ENCODE measurements at regions not wholly inside any gene's neighbourhood (a gene's known extent, or its start where the extent isn't known, plus 50 kb on each side); places are given as distances from the start of the nearest gene placed in this dataset.

DNA sequence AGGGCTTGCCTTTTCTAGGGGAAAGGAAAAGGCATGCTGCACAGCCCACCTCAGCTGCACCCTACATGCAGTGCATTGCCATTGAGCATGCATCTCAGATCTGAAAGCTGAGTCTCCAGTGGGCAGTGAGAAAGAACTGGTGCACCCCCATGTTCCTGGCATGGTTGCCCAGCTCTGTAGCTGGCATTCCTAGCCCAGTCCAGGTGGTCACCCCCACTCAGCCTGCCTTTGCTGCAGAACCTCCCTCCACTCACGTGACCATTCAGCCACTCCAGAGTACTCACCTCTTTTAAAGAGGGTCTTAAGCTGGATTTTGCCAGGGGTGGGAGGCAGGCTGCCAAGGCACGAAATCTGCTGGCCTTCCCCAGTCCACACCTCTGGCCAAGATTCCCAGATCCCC is 208.6 kb upstream of the TOPAZ1 start:
- TF ChIP-seq EP300 (conservative IDR thresholded peaks at IDR 0.05; ENCODE audit: poor library complexity, severe bottlenecking) (no peak), MXI1 (conservative IDR thresholded peaks at IDR 0.05; ENCODE audit: poor library complexity, severe bottlenecking) (no peak), EZH2 (IDR thresholded peaks at IDR 0.05; ENCODE audit: borderline replicate concordance, insufficient read depth, low read length, poor library complexity, severe bottlenecking) (no peak), SMC3 (conservative IDR thresholded peaks at IDR 0.05; ENCODE audit: poor library complexity) (no peak), POLR2AphosphoS5 (IDR thresholded peaks at IDR 0.05) (no peak), TAF1 (IDR thresholded peaks at IDR 0.05; ENCODE audit: low read depth) (no peak), RAD21 (conservative IDR thresholded peaks at IDR 0.05) (no peak)
- TF ChIP-seq, protein P1, sequence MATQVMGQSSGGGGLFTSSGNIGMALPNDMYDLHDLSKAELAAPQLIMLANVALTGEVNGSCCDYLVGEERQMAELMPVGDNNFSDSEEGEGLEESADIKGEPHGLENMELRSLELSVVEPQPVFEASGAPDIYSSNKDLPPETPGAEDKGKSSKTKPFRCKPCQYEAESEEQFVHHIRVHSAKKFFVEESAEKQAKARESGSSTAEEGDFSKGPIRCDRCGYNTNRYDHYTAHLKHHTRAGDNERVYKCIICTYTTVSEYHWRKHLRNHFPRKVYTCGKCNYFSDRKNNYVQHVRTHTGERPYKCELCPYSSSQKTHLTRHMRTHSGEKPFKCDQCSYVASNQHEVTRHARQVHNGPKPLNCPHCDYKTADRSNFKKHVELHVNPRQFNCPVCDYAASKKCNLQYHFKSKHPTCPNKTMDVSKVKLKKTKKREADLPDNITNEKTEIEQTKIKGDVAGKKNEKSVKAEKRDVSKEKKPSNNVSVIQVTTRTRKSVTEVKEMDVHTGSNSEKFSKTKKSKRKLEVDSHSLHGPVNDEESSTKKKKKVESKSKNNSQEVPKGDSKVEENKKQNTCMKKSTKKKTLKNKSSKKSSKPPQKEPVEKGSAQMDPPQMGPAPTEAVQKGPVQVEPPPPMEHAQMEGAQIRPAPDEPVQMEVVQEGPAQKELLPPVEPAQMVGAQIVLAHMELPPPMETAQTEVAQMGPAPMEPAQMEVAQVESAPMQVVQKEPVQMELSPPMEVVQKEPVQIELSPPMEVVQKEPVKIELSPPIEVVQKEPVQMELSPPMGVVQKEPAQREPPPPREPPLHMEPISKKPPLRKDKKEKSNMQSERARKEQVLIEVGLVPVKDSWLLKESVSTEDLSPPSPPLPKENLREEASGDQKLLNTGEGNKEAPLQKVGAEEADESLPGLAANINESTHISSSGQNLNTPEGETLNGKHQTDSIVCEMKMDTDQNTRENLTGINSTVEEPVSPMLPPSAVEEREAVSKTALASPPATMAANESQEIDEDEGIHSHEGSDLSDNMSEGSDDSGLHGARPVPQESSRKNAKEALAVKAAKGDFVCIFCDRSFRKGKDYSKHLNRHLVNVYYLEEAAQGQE (IDR thresholded peaks at IDR 0.05; ENCODE audit: borderline replicate concordance), result no peak
- TF ChIP-seq, protein P2, sequence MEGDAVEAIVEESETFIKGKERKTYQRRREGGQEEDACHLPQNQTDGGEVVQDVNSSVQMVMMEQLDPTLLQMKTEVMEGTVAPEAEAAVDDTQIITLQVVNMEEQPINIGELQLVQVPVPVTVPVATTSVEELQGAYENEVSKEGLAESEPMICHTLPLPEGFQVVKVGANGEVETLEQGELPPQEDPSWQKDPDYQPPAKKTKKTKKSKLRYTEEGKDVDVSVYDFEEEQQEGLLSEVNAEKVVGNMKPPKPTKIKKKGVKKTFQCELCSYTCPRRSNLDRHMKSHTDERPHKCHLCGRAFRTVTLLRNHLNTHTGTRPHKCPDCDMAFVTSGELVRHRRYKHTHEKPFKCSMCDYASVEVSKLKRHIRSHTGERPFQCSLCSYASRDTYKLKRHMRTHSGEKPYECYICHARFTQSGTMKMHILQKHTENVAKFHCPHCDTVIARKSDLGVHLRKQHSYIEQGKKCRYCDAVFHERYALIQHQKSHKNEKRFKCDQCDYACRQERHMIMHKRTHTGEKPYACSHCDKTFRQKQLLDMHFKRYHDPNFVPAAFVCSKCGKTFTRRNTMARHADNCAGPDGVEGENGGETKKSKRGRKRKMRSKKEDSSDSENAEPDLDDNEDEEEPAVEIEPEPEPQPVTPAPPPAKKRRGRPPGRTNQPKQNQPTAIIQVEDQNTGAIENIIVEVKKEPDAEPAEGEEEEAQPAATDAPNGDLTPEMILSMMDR (IDR thresholded peaks at IDR 0.05; ENCODE audit: poor library complexity, severe bottlenecking), result no peak
- no peaks in the 10 kb centered on the region for H3F3A ChIP-seq (ENCODE audit: insufficient read depth, low read length, poor library complexity, severe bottlenecking)
- no peak overlapping the region for H2AFZ ChIP-seq (ENCODE audit: low read depth, low read length)
- no peaks in the 10 kb centered on the region for H3K9me2 ChIP-seq (ENCODE audit: insufficient read depth, low read length)
- H3K4me3 ChIP-seq (ENCODE audit: low read length), result no peak overlapping the region
- no peak overlapping the region for H3K4me2 ChIP-seq (ENCODE audit: low read length)
- H3K27me3 ChIP-seq (ENCODE audit: insufficient read depth, low read depth, low read length), result no peaks in the 10 kb centered on the region
- no peak overlapping the region for H3K27ac ChIP-seq (ENCODE audit: low read length)
- no peaks in the 10 kb centered on the region for H3K9me3 ChIP-seq (ENCODE audit: low read length)
- H3K9ac ChIP-seq (ENCODE audit: low read length), result no peak overlapping the region
- H4K20me1 ChIP-seq (ENCODE audit: insufficient read depth), result no peaks in the 10 kb centered on the region
- H3K36me3 ChIP-seq (ENCODE audit: insufficient read depth, low read length), result no peaks in the 10 kb centered on the region
- H3K79me2 ChIP-seq (replicated peaks; ENCODE audit: insufficient read depth, low read length), result no peaks in the 10 kb centered on the region

DNA sequence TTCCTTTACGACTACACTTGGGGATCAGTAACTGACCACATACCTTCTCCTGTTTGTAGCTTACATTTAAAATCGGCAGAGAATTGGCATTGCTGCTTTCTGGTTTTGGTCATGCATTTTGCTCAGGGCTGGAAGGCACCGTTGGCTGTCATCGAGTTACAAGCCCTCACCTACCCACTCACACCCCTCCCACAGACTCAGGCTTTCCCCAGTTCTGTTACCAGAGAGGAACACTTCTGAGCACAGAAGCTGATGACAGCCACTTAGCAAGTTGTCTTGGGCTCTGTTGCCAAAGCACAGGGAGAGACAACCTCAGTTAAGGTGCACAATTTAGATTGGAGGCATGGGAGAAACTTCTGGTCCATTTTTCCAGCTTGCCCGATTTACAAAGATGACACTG is 204.8 kb upstream of the TOPAZ1 start:
- no peak overlapping the region for H3K27ac ChIP-seq (ENCODE audit: low read length)
- H3K9me2 ChIP-seq (ENCODE audit: insufficient read depth, low read length), result no peaks in the 10 kb centered on the region
- H3K4me3 ChIP-seq (ENCODE audit: low read length), result no peak overlapping the region
- no peaks in the 10 kb centered on the region for H3K9me3 ChIP-seq (ENCODE audit: low read length)
- H3K36me3 ChIP-seq (ENCODE audit: insufficient read depth, low read length), result no peaks in the 10 kb centered on the region
- TF ChIP-seq EP300 (conservative IDR thresholded peaks at IDR 0.05; ENCODE audit: poor library complexity, severe bottlenecking) (no peak), EZH2 (IDR thresholded peaks at IDR 0.05; ENCODE audit: borderline replicate concordance, insufficient read depth, low read length, poor library complexity, severe bottlenecking) (no peak), POLR2AphosphoS5 (IDR thresholded peaks at IDR 0.05) (no peak), SMC3 (conservative IDR thresholded peaks at IDR 0.05; ENCODE audit: poor library complexity) (no peak), RAD21 (conservative IDR thresholded peaks at IDR 0.05) (no peak)
- TF ChIP-seq, protein P2 (IDR thresholded peaks at IDR 0.05; ENCODE audit: poor library complexity, severe bottlenecking), result no peak
- H3F3A ChIP-seq (ENCODE audit: insufficient read depth, low read length, poor library complexity, severe bottlenecking), result no peaks in the 10 kb centered on the region
- H3K4me2 ChIP-seq (ENCODE audit: low read length), result no peak overlapping the region
- H3K79me2 ChIP-seq (replicated peaks; ENCODE audit: insufficient read depth, low read length), result no peaks in the 10 kb centered on the region
- H2AFZ ChIP-seq (ENCODE audit: low read depth, low read length), result no peak overlapping the region
- no peak overlapping the region for H3K9ac ChIP-seq (ENCODE audit: low read length)
- H3K27me3 ChIP-seq (ENCODE audit: insufficient read depth, low read depth, low read length), result no peaks in the 10 kb centered on the region
- H4K20me1 ChIP-seq (ENCODE audit: insufficient read depth), result no peaks in the 10 kb centered on the region

All from neural cell (in vitro differentiated cells).